Testis (tissue), 2 donors: ENCODE measurements at regions not wholly inside any gene's neighbourhood (a gene's known extent, or its start where the extent isn't known, plus 50 kb on each side); places are given as distances from the start of the nearest gene placed in this dataset.

ENCODE experiments used
- POLR2A ChIP-seq: fragments of 450-650 bp; IDR thresholded peaks from one replicate; pipeline ENCODE4 v1.6.1; 2017; ENCODE audit warnings: antibody characterized with exemption, mild to moderate bottlenecking, moderate library complexity
- TF ChIP-seq, protein P1 (sequence below), 3 experiments: fragments of 450-650 bp in 2 of 3; fragments of 200-600 bp in 1 of 3; sonication (generic) in 1 of 3; IDR thresholded peaks; one replicate each; pipeline ENCODE4 v1.5.1; 2016 to 2019; ENCODE audit warnings: antibody characterized with exemption in 3 of 3, mild to moderate bottlenecking in 2 of 3, moderate library complexity in 1 of 3

DNA sequence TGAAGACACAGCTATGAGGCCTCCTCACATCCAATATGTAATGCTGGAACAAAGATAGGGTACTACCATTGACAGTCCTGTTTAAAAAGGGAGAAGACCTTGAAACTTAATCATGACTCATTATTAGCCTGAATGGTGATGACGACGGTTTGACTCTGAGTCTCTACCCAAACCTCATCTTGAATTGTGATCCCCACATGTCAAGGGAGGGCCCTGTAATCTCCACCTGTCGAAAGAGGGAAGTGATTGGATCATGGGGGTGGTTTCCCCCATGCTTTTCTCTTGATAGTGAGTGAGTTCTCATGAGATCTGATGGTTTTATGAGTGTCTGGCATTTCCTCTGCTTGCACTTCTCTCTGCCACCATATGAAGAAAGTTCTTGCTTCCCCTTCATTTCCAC, 395.3 kb upstream of the CPEB2 start:
- TF ChIP-seq, protein P1, sequence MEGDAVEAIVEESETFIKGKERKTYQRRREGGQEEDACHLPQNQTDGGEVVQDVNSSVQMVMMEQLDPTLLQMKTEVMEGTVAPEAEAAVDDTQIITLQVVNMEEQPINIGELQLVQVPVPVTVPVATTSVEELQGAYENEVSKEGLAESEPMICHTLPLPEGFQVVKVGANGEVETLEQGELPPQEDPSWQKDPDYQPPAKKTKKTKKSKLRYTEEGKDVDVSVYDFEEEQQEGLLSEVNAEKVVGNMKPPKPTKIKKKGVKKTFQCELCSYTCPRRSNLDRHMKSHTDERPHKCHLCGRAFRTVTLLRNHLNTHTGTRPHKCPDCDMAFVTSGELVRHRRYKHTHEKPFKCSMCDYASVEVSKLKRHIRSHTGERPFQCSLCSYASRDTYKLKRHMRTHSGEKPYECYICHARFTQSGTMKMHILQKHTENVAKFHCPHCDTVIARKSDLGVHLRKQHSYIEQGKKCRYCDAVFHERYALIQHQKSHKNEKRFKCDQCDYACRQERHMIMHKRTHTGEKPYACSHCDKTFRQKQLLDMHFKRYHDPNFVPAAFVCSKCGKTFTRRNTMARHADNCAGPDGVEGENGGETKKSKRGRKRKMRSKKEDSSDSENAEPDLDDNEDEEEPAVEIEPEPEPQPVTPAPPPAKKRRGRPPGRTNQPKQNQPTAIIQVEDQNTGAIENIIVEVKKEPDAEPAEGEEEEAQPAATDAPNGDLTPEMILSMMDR (IDR thresholded peaks at IDR 0.05), result no peak
- no peak for TF ChIP-seq POLR2A
